T-cell (primary cell): ENCODE measurements at regions not wholly inside any gene's neighbourhood (a gene's known extent, or its start where the extent isn't known, plus 50 kb on each side); places are given as distances from the start of the nearest gene placed in this dataset.

Experiments used
- ATAC-seq, 4 experiments: fragments of 200-7000 bp in 3 of 4; fragments of 150-1000 bp in 1 of 4; cut with Tn5 transposase; replicated peaks in 1 of 4; 1 replicate in 3 of 4; 2 replicates in 1 of 4; pipeline ENCODE4 v1.10.0; 2021; ENCODE audit warnings: moderate library complexity in 3 of 4, mild to moderate bottlenecking in 2 of 4, moderate number of reproducible peaks in 1 of 4
- CTCF ChIA-PET, 2 donors: fragments of 300-600 bp; sonication (Branson Sonifier 250); formaldehyde crosslinking; loops; one replicate each; lab custom pipeline; 2022; ENCODE audit warnings: antibody characterized with exemption in 2 of 2; lab: Charles Lee
- POLR2A ChIA-PET, 2 donors: fragments of 300-600 bp; sonication (Branson Sonifier 250); formaldehyde crosslinking; loops; one replicate each; lab custom pipeline; 2022; ENCODE audit warnings: antibody characterized with exemption in 2 of 2; lab: Charles Lee
- DNase-seq, 35 experiments: peaks; one replicate each; pipeline versions ENCODE4 v3.0.0 to v3.0.0-alpha.2; 2013 to 2023
- H3K27ac ChIP-seq: one replicate; pipeline ENCODE4 v1.5.1; 2013; ENCODE audit warnings: low read length
- H3K27me3 ChIP-seq, 2 experiments: replicated peaks in 1 of 2; 1 replicate in 1 of 2; 2 replicates in 1 of 2; pipeline versions ENCODE4 v1.6.1 to v1.7.0; 2013; ENCODE audit warnings: low read length in 1 of 2, mixed read lengths in 1 of 2; ENCODE audit not compliant: control insufficient read depth in 2 of 2, insufficient read depth in 2 of 2; ENCODE audit errors: extremely low read depth in 1 of 2
- H3K36me3 ChIP-seq, 2 donors: 1 replicate in 1 of 2; 2 replicates in 1 of 2; pipeline versions ENCODE4 v1.6.1 to v1.7.0; 2013; ENCODE audit warnings: low read length in 1 of 2; ENCODE audit not compliant: control insufficient read depth in 2 of 2, insufficient read depth in 1 of 2; ENCODE audit errors: extremely low read depth in 1 of 2
- H3K4me1 ChIP-seq, 2 experiments: 1 replicate in 1 of 2; 2 replicates in 1 of 2; pipeline versions ENCODE4 v1.6.1 to v1.7.0; 2013; ENCODE audit warnings: low read length in 2 of 2, mixed read lengths in 1 of 2; ENCODE audit not compliant: insufficient read depth in 2 of 2, control insufficient read depth in 1 of 2; ENCODE audit errors: extremely low read depth in 1 of 2
- H3K4me3 ChIP-seq, 2 donors: 1 replicate in 1 of 2; 2 replicates in 1 of 2; pipeline versions ENCODE4 v1.5.1 to v1.7.0; 2013; ENCODE audit warnings: mild to moderate bottlenecking in 2 of 2, low read length in 1 of 2, moderate library complexity in 1 of 2; ENCODE audit not compliant: control insufficient read depth in 1 of 2; ENCODE audit errors: extremely low read depth in 1 of 2
- H3K9me3 ChIP-seq: 2 replicates; pipeline ENCODE4 v1.7.0; 2013
- H3K27ac Mint-ChIP-seq, 2 donors: one replicate each; pipeline ENCODE4 v1.8.0; 2020 to 2021; ENCODE audit warnings: mild to moderate bottlenecking in 2 of 2, mixed read lengths in 2 of 2
- H3K27me3 Mint-ChIP-seq, 2 donors: one replicate each; pipeline ENCODE4 v1.8.0; 2021 to 2022; ENCODE audit warnings: mixed read lengths in 2 of 2
- H3K36me3 Mint-ChIP-seq: one replicate; pipeline ENCODE4 v1.8.0; 2021; ENCODE audit warnings: mixed read lengths
- H3K4me1 Mint-ChIP-seq, 3 donors: one replicate each; pipeline ENCODE4 v1.8.0; 2020 to 2022; ENCODE audit warnings: mixed read lengths in 3 of 3, mild to moderate bottlenecking in 1 of 3
- H3K4me3 Mint-ChIP-seq, 3 donors: one replicate each; pipeline ENCODE4 v1.8.0; 2020 to 2022; ENCODE audit warnings: mild to moderate bottlenecking in 3 of 3, mixed read lengths in 3 of 3, moderate library complexity in 3 of 3
- H3K9me3 Mint-ChIP-seq, 3 donors: one replicate each; pipeline ENCODE4 v1.8.0; 2020 to 2022; ENCODE audit warnings: mixed read lengths in 3 of 3
- WGBS: methylation state at CpG from one replicate; pipeline ENCODE4 v1.1.5; 2013; ENCODE audit warnings: missing lambda C conversion rate; ENCODE audit not compliant: insufficient coverage; 5-methylcytosine and 5-hydroxymethylcytosine counted together

DNA sequence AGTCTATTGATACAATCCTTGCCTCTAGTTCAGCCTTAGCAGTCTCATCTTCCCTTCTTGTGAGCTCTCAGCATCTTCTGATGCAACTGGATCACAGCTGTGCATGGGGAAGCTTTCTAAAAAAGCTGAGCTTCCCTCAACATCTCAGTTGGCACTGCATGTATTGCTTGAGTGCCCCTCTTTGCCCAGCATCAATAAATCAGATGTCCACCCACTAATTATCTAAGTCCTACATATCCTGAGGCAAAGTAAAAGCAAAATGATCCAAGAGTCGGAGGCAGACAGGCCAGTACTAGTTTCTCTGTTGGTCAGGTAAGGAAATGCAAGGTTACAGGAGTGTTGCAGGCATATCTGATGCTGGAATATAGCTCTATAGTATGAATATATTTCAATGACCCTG, 334.5 kb upstream of the NCAM1 start:
- no peaks in the 10 kb centered on the region for H3K9me3 Mint-ChIP-seq
- H3K27me3 ChIP-seq = peaks cover 0 to 3% of the 10 kb centered on the region in 2 experiments

DNA sequence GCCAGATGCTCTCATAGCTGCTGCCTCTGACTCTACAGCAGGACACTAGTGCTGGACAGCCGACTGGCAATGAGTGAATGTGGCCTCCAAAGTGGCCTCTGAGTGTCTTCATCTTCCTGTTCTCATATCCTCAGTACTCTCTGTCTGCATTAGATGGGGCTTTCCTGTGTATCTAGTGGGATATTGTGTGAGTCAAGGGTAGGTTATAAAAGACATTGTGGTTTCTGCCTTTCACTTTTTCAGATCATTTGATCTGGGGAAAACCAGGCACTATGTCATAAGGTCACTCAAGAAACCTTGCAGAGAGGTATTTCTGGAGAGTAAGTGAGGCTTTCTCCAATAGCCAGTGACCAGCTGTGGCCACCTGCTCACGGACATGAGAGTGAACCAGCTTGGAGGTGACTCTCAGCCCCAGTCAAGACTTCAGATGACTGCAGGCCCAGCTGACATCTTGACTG, 333.6 kb upstream of the NCAM1 start:
- H3K27me3 ChIP-seq = peaks cover 0 to 3% of the 10 kb centered on the region in 2 experiments
- no peak overlapping the region for H3K4me3 Mint-ChIP-seq
- POLR2A ChIA-PET = no interaction called here
- ATAC-seq = no peak
- H3K27ac ChIP-seq = no peak overlapping the region
- H3K4me1 ChIP-seq = no peaks in the 10 kb centered on the region
- no peak overlapping the region for H3K4me3 ChIP-seq
- no peak overlapping the region for H3K27ac Mint-ChIP-seq
- H3K36me3 Mint-ChIP-seq = no peaks in the 10 kb centered on the region
- no peaks in the 10 kb centered on the region for H3K36me3 ChIP-seq
- H3K4me1 Mint-ChIP-seq = no peaks in the 10 kb centered on the region
- DNase-seq = no peak
- H3K9me3 Mint-ChIP-seq = no peaks in the 10 kb centered on the region
- H3K9me3 ChIP-seq = no peaks in the 10 kb centered on the region
- H3K27me3 Mint-ChIP-seq = peaks cover 3 to 14% of the 10 kb centered on the region in 2 donors
- CTCF ChIA-PET = no interaction called here
- 40% methylated on average over 1 of the region's 2 CpGs for WGBS

More for the DNA sequence above, 334.5 kb upstream of the NCAM1 start:
- H3K27ac ChIP-seq = no peak overlapping the region
- H3K36me3 ChIP-seq = no peaks in the 10 kb centered on the region
- DNase-seq = no peak
- peaks cover 3 to 14% of the 10 kb centered on the region in 2 donors for H3K27me3 Mint-ChIP-seq
- H3K9me3 ChIP-seq = no peaks in the 10 kb centered on the region
- WGBS = no CpG with 5 or more reads among the region's 1 CpG
- no peaks in the 10 kb centered on the region for H3K4me1 ChIP-seq
- H3K36me3 Mint-ChIP-seq = no peaks in the 10 kb centered on the region
- no peak overlapping the region for H3K4me3 ChIP-seq
- no peak overlapping the region for H3K27ac Mint-ChIP-seq
- ChIA-PET CTCF (no interaction called here), POLR2A (no interaction called here)
- no peak for ATAC-seq
- H3K4me1 Mint-ChIP-seq = no peaks in the 10 kb centered on the region
- H3K4me3 Mint-ChIP-seq = no peak overlapping the region

DNA sequence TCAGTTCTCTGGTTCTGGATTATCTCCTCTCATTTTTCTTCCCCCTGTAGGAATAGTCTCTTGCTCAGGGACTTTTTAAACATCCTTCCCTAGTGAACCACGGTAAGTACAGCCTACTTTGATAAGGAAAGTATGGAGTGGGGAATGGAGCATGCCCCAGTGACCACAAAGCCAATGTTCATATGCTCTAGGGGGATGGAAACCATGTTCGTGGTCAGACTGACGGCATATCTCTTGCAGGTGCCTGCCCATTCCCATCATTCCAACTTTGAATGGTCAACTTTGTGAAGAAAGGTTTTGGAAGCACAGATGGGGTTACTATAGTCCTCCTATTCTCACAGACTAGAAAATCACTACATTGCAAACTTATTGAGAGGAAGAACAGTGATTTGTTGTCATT, 332.5 kb upstream of the NCAM1 start:
- no peak overlapping the region for H3K27ac Mint-ChIP-seq
- Histone ChIP-seq H3K27ac (no peak overlapping the region), H3K4me1 (no peaks in the 10 kb centered on the region), H3K27me3 (peaks cover 0 to 3% of the 10 kb centered on the region in 2 experiments), H3K36me3 (no peaks in the 10 kb centered on the region), H3K4me3 (no peak overlapping the region), H3K9me3 (no peaks in the 10 kb centered on the region)
- CTCF ChIA-PET = no interaction called here
- ATAC-seq (no peak), DNase-seq (no peak)
- H3K27me3 Mint-ChIP-seq = peaks cover 3 to 22% of the 10 kb centered on the region in 2 donors
- no peaks in the 10 kb centered on the region for H3K36me3 Mint-ChIP-seq
- no peak overlapping the region for H3K4me3 Mint-ChIP-seq
- POLR2A ChIA-PET = no interaction called here
- H3K9me3 Mint-ChIP-seq = no peaks in the 10 kb centered on the region
- no peaks in the 10 kb centered on the region for H3K4me1 Mint-ChIP-seq
- WGBS = 80% methylated on average over 1 of the region's 3 CpGs

DNA sequence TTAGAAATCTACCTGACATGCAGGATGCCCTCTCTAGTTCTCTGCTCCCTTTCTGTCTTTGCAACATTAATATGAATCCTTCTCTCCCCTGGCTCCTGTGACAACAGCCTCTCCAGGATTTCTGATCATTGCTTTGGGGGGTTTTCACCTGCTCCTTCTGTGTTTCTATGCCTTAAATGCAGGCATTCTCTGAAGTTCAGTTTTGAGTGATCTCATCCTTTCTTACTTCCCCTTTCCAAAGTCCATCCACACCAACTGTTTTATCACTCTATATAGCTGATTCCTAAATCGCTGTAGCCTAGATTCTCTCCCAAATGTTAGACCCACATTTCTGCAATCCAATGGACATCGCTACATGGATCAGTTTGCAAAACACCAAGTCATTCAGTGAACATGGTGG, 330.7 kb upstream of the NCAM1 start:
- H3K4me1 Mint-ChIP-seq = no peaks in the 10 kb centered on the region
- H3K9me3 Mint-ChIP-seq = no peaks in the 10 kb centered on the region
- no peak overlapping the region for H3K4me3 Mint-ChIP-seq
- Histone ChIP-seq H3K9me3 (no peaks in the 10 kb centered on the region), H3K27me3 (peaks cover 0 to 6% of the 10 kb centered on the region in 2 experiments), H3K4me1 (no peaks in the 10 kb centered on the region), H3K27ac (no peak overlapping the region), H3K4me3 (no peak overlapping the region), H3K36me3 (no peaks in the 10 kb centered on the region)
- CTCF ChIA-PET = interaction anchor here in 1 of 2 donors (0.6 kb wide), 1 partner anchor 351 kb away, joined by 4 read pairs; no protein-coding TSS in a partner anchor
- no peaks in the 10 kb centered on the region for H3K36me3 Mint-ChIP-seq
- H3K27me3 Mint-ChIP-seq = peaks cover 6 to 31% of the 10 kb centered on the region in 2 donors
- ATAC-seq (no peak), DNase-seq (no peak)
- POLR2A ChIA-PET = no interaction called here
- H3K27ac Mint-ChIP-seq = no peak overlapping the region
- WGBS = no CpG with 5 or more reads among the region's 2 CpGs

DNA sequence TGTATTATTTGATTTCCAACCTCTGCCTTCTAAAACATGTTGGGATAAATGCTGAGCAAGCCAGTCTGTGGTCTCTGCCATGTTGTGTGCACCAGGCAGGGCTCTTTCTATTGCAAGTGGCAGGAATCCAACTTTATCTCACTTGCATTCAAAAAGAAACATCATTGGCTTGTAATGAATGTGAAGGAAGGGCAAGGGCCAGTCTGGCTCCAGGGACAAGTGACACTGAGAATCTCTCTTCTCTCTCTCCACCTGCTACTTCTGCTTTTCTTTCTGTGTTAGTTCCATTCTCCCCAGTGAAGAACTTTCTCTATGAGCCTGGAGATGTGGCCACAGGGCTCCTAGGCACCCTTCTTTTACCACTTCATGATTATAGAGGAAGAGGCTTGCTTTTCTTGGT, 329.9 kb upstream of the NCAM1 start:
- Mint-ChIP-seq H3K27me3 (peaks cover 9 to 31% of the 10 kb centered on the region in 2 donors), H3K4me1 (no peaks in the 10 kb centered on the region)
- ATAC-seq = no peak

DNA sequence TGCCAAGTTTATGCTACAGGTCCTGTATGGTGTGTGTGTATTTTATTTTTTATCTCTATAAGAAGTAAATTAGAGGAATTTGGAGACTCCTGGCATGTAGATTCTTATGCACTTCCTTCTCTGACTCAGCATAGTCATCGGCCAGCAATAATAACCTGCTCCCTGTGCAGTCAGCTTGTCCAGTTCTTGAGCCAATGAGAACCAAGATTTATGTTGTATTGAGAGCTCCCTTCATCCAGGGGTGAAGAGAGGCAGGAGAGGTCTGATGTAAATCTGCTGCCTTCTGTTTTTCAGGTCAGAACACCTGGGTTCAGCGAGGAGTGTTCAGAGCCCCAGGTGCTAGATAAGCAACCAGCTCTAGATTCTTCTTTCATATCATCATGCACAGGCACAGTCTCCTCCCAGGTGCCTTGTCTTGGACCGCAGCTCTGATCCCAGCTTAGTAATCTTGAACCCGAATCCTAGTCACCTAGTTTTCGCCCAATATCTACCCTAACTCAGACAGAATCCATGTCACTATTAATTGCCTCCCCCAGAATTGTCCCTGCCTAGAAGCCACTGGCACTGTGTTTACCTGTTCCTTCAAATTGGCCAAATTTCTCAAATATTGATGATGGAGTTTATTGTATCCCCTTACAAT, 328.2 kb upstream of the NCAM1 start:
- ChIA-PET POLR2A (no interaction called here), CTCF (no interaction called here)
- ATAC-seq (no peak), DNase-seq (no peak)
- Mint-ChIP-seq H3K36me3 (no peaks in the 10 kb centered on the region), H3K27ac (no peak overlapping the region), H3K4me1 (no peaks in the 10 kb centered on the region), H3K9me3 (no peaks in the 10 kb centered on the region), H3K4me3 (no peak overlapping the region), H3K27me3 (peaks cover 12 to 38% of the 10 kb centered on the region in 2 donors)
- WGBS = 69% methylated on average over 4 of the region's 5 CpGs
- Histone ChIP-seq H3K27me3 (peaks cover 0 to 12% of the 10 kb centered on the region in 2 experiments), H3K27ac (no peak overlapping the region), H3K4me1 (no peaks in the 10 kb centered on the region), H3K4me3 (no peak overlapping the region), H3K9me3 (no peaks in the 10 kb centered on the region), H3K36me3 (no peaks in the 10 kb centered on the region)

More for the DNA sequence above, 329.9 kb upstream of the NCAM1 start:
- Histone ChIP-seq H3K27ac (no peak overlapping the region), H3K4me3 (no peak overlapping the region), H3K4me1 (no peaks in the 10 kb centered on the region), H3K27me3 (peaks cover 0 to 6% of the 10 kb centered on the region in 2 experiments), H3K36me3 (no peaks in the 10 kb centered on the region), H3K9me3 (no peaks in the 10 kb centered on the region)
- no peak overlapping the region for H3K4me3 Mint-ChIP-seq
- POLR2A ChIA-PET = no interaction called here
- H3K27ac Mint-ChIP-seq = no peak overlapping the region
- no peaks in the 10 kb centered on the region for H3K9me3 Mint-ChIP-seq
- CTCF ChIA-PET = no interaction called here
- no peaks in the 10 kb centered on the region for H3K36me3 Mint-ChIP-seq
- no peak for DNase-seq
